ENCODE measurements at regions not wholly inside any gene's neighbourhood (a gene's known extent, or its start where the extent isn't known, plus 50 kb on each side); places are given as distances from the start of the nearest gene placed in this dataset.

GRCh38 chr3:22581007-22581406 is 622.1 kb upstream of the UBE2E2 start:
- no peak for TF ChIP-seq MAX (IDR thresholded peaks at IDR 0.05)
- no peak for TF ChIP-seq CTCF (IDR thresholded peaks at IDR 0.05)
- TF ChIP-seq REST (IDR thresholded peaks at IDR 0.05) = no peak
- no peak for TF ChIP-seq RNF2 (IDR thresholded peaks at IDR 0.05; ENCODE audit: borderline replicate concordance, low read depth)
- no peak for TF ChIP-seq POLR2A (IDR thresholded peaks at IDR 0.05; ENCODE audit: low read length)
- TF ChIP-seq GATA3 (IDR thresholded peaks at IDR 0.05; ENCODE audit: borderline replicate concordance) = no peak
- no peak for TF ChIP-seq EP300 (IDR thresholded peaks at IDR 0.05)
- TF ChIP-seq HMGXB4 (CRISPR knock-in tag; IDR thresholded peaks at IDR 0.05; ENCODE audit: borderline replicate concordance) = no peak
- no peak for TF ChIP-seq FOSL2 (IDR thresholded peaks at IDR 0.05)
- no peak for TF ChIP-seq FOSL2 (CRISPR knock-in tag; IDR thresholded peaks at IDR 0.05)
- no peak for TF ChIP-seq ZNF302 (CRISPR knock-in tag; IDR thresholded peaks at IDR 0.05)
- no peak for TF ChIP-seq E2F6 (IDR thresholded peaks at IDR 0.05; ENCODE audit: borderline replicate concordance, low read depth)
